Hepatocyte (in vitro differentiated cells): ENCODE measurements at regions not wholly inside any gene's neighbourhood (a gene's known extent, or its start where the extent isn't known, plus 50 kb on each side); places are given as distances from the start of the nearest gene placed in this dataset.

Experiments used
- EZH2 ChIP-seq: fragments of 200-600 bp; sonication (generic); IDR thresholded peaks from 2 replicates; pipeline ENCODE4 v1.6.1; 2016; ENCODE audit warnings: antibody characterized with exemption, mild to moderate bottlenecking, borderline replicate concordance
- EZH2phosphoT487 ChIP-seq: fragments of 200-600 bp; sonication (generic); IDR thresholded peaks from one replicate; pipeline ENCODE4 v1.6.1; 2018; ENCODE audit warnings: antibody characterized with exemption, mild to moderate bottlenecking, low read depth, moderate library complexity; ENCODE audit not compliant: unreplicated experiment, severe bottlenecking
- TF ChIP-seq, protein P1 (sequence below): fragments of 200-600 bp; sonication (generic); IDR thresholded peaks from 2 replicates; pipeline ENCODE4 v1.5.1; 2016; ENCODE audit warnings: antibody characterized with exemption, mild to moderate bottlenecking; ENCODE audit not compliant: poor library complexity

DNA sequence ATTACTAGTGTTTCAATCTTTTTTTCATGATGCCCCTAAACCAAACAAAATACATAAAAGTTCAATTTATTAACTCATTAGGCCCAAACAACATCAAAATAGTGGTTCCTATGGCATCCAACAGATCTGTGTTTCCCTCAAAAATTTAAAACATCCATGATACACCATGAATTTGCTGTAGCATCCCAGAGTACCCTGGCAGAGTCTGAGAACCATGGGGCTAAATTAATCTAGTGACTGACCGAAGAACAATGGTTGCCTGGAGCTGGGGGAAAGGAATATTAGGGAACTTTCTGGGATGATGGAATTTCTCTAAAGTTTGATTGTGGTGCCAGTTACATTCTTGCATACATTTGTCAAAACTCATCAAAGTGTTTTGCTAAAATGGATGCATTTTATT, 79.5 kb upstream of the TRIO start:
- TF ChIP-seq, protein P1, sequence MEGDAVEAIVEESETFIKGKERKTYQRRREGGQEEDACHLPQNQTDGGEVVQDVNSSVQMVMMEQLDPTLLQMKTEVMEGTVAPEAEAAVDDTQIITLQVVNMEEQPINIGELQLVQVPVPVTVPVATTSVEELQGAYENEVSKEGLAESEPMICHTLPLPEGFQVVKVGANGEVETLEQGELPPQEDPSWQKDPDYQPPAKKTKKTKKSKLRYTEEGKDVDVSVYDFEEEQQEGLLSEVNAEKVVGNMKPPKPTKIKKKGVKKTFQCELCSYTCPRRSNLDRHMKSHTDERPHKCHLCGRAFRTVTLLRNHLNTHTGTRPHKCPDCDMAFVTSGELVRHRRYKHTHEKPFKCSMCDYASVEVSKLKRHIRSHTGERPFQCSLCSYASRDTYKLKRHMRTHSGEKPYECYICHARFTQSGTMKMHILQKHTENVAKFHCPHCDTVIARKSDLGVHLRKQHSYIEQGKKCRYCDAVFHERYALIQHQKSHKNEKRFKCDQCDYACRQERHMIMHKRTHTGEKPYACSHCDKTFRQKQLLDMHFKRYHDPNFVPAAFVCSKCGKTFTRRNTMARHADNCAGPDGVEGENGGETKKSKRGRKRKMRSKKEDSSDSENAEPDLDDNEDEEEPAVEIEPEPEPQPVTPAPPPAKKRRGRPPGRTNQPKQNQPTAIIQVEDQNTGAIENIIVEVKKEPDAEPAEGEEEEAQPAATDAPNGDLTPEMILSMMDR: no peak
- TF ChIP-seq EZH2 (no peak), EZH2phosphoT487 (no peak)
